Calu3 (cell line): ENCODE measurements at regions not wholly inside any gene's neighbourhood (a gene's known extent, or its start where the extent isn't known, plus 50 kb on each side); places are given as distances from the start of the nearest gene placed in this dataset.
"Not testable (repeated sequence)": the region's sequence is repeated elsewhere in the genome, so short reads cannot be mapped to it uniquely, and the experiment has no call there.

ENCODE experiments used
- BruUV-seq: library from RNA; stranded (reverse); fragments of 400-500 nt; replicated peaks from 2 replicates; lab custom pipeline; 2021; lab: Mats Ljungman, UMichigan
- CTCF ChIA-PET: fragments of 300-600 bp; sonication (Branson Sonifier 250); formaldehyde crosslinking; loops from one replicate; lab custom pipeline; 2022; ENCODE audit warnings: antibody characterized with exemption; lab: Charles Lee
- DNase-seq: peaks from one replicate; pipeline ENCODE4 v3.0.0; 2022
- H3K27ac Mint-ChIP-seq: one replicate; pipeline ENCODE4 v1.8.0; 2022; ENCODE audit warnings: mixed read lengths; ENCODE audit not compliant: unreplicated experiment
- H3K27me3 Mint-ChIP-seq: one replicate; pipeline ENCODE4 v1.8.0; 2022; ENCODE audit warnings: mixed read lengths; ENCODE audit not compliant: unreplicated experiment
- H3K36me3 Mint-ChIP-seq: one replicate; pipeline ENCODE4 v1.8.0; 2022; ENCODE audit warnings: mild to moderate bottlenecking, moderate library complexity, mixed read lengths; ENCODE audit not compliant: insufficient read depth, unreplicated experiment
- H3K4me1 Mint-ChIP-seq: one replicate; pipeline ENCODE4 v1.8.0; 2022; ENCODE audit warnings: mild to moderate bottlenecking, low read depth, mixed read lengths; ENCODE audit not compliant: unreplicated experiment
- H3K4me3 Mint-ChIP-seq: one replicate; pipeline ENCODE4 v1.8.0; 2022; ENCODE audit warnings: mild to moderate bottlenecking, low read depth, moderate library complexity, mixed read lengths; ENCODE audit not compliant: unreplicated experiment
- H3K9me3 Mint-ChIP-seq: one replicate; pipeline ENCODE4 v1.8.0; 2022; ENCODE audit warnings: low read depth, mixed read lengths; ENCODE audit not compliant: unreplicated experiment
- CTCF ChIP-seq: fragments of 200-600 bp; IDR thresholded peaks from one replicate; pipeline ENCODE4 v1.8.0; 2022; ENCODE audit warnings: antibody characterized with exemption; ENCODE audit not compliant: unreplicated experiment
- intact Hi-C: fragments of 100-400 bp; cut with micrococcal nuclease; formaldehyde crosslinking; loops from one replicate; pipeline ENCODE4 v1.10.0; 2022; ENCODE audit not compliant: unreplicated experiment

- Mint-ChIP-seq H3K4me1 (peaks cover 17% of the 10 kb centered on the region), H3K4me3 (no peak overlapping the region), H3K36me3 (no peaks in the 10 kb centered on the region), H3K9me3 (peaks cover 3% of the 10 kb centered on the region), H3K27ac (no peak overlapping the region), H3K27me3 (no peaks in the 10 kb centered on the region)
- no peak for TF ChIP-seq CTCF
- CTCF ChIA-PET: interaction anchor here (0.7 kb wide), 1 partner anchor 469 kb away, joined by 6 read pairs; no protein-coding TSS in a partner anchor
- intact Hi-C loops: loop anchor here (5.0 kb wide), 1 partner anchor 121 kb away; no protein-coding TSS in a partner anchor
- no TSS peak for BruUV-seq
- DNase-seq: peak; percentile 4
Measured at GRCh38 chr21:14741256-14741655, 195.1 kb upstream of the SAMSN1 start.

- peaks cover 3% of the 10 kb centered on the region for H3K9me3 Mint-ChIP-seq
- H3K27ac Mint-ChIP-seq: no peak overlapping the region
- no peak for DNase-seq
- no peak overlapping the region for H3K4me3 Mint-ChIP-seq
- TF ChIP-seq CTCF: no peak
- intact Hi-C loops: loop anchor here (5.0 kb wide), 1 partner anchor 122 kb away; no protein-coding TSS in a partner anchor
- H3K27me3 Mint-ChIP-seq: no peaks in the 10 kb centered on the region
- no TSS peak for BruUV-seq
- CTCF ChIA-PET: interaction anchor here (0.7 kb wide), 1 partner anchor 469 kb away, joined by 6 read pairs; no protein-coding TSS in a partner anchor
- H3K36me3 Mint-ChIP-seq: no peaks in the 10 kb centered on the region
- peaks cover 17% of the 10 kb centered on the region for H3K4me1 Mint-ChIP-seq
Measured at GRCh38 chr21:14740692-14741091, 194.6 kb upstream of the SAMSN1 start.

- peaks cover 3% of the 10 kb centered on the region for H3K9me3 Mint-ChIP-seq
- H3K4me3 Mint-ChIP-seq: no peak overlapping the region
- peaks cover 17% of the 10 kb centered on the region for H3K4me1 Mint-ChIP-seq
- intact Hi-C loops: loop anchor here (5.0 kb wide), 1 partner anchor 122 kb away; no protein-coding TSS in a partner anchor
- no TSS peak for BruUV-seq
- no peak overlapping the region for H3K27ac Mint-ChIP-seq
- TF ChIP-seq CTCF: no peak
- H3K36me3 Mint-ChIP-seq: no peaks in the 10 kb centered on the region
- DNase-seq: no peak
- no peaks in the 10 kb centered on the region for H3K27me3 Mint-ChIP-seq
- CTCF ChIA-PET: no interaction called here
Measured at GRCh38 chr21:14740116-14740515, 194.0 kb upstream of the SAMSN1 start.

- peaks cover 3% of the 10 kb centered on the region for H3K9me3 Mint-ChIP-seq
- DNase-seq: no peak
- intact Hi-C loops: loop anchor here (10.0 kb wide), 1 partner anchor 295 kb away; no protein-coding TSS in a partner anchor
Measured at GRCh38 chr21:14739590-14739989, 193.5 kb upstream of the SAMSN1 start.

GRCh38 chr21:14738576-14738975, 192.5 kb upstream of the SAMSN1 start:
- H3K4me3 Mint-ChIP-seq, H3K27me3 Mint-ChIP-seq, BruUV-seq, CTCF ChIA-PET, H3K27ac Mint-ChIP-seq, DNase-seq, H3K9me3 Mint-ChIP-seq, H3K36me3 Mint-ChIP-seq: not testable (repeated sequence)
- intact Hi-C loops: loop anchor here (10.0 kb wide), 1 partner anchor 294 kb away; no protein-coding TSS in a partner anchor
- H3K4me1 Mint-ChIP-seq: peaks cover 17% of the 10 kb centered on the region

More at GRCh38 chr21:14739590-14739989, 193.5 kb upstream of the SAMSN1 start:
- no peak overlapping the region for H3K4me3 Mint-ChIP-seq
- H3K36me3 Mint-ChIP-seq: no peaks in the 10 kb centered on the region
- CTCF ChIA-PET: no interaction called here
- BruUV-seq: no TSS peak
- H3K27me3 Mint-ChIP-seq: no peaks in the 10 kb centered on the region
- H3K27ac Mint-ChIP-seq: no peak overlapping the region
- H3K4me1 Mint-ChIP-seq: peaks cover 17% of the 10 kb centered on the region
- no peak for TF ChIP-seq CTCF
